NCI-H1694 (cell line): ENCODE measurements at regions not wholly inside any gene's neighbourhood (a gene's known extent, or its start where the extent isn't known, plus 50 kb on each side); places are given as distances from the start of the nearest gene placed in this dataset.
"Not testable (repeated sequence)": the region's sequence is repeated elsewhere in the genome, so short reads cannot be mapped to it uniquely, and the experiment has no call there.

ENCODE experiments used
- DNase-seq: peaks from one replicate; lab custom pipeline; 2025; lab: John Stamatoyannopoulos, UW

DNA sequence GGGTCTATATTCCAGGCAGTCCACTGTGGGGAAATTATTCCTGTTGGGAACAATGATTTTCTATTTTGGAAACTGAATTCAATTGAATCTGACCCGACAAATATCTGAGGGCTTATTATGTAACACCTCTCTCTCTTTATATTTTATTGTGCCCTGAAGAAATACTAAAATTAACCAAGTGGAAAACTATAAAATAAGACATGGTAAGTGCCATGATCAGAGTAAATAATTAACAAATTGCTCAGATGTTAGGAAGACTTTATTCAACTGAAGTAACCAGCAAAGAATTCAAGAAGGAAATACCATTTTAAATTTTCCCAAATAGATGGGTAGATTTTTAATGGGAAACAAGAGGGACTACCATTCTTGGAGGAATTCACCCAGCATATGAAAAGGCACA, 632.9 kb downstream of the MAFB start:
- DNase-seq: no peak

DNA sequence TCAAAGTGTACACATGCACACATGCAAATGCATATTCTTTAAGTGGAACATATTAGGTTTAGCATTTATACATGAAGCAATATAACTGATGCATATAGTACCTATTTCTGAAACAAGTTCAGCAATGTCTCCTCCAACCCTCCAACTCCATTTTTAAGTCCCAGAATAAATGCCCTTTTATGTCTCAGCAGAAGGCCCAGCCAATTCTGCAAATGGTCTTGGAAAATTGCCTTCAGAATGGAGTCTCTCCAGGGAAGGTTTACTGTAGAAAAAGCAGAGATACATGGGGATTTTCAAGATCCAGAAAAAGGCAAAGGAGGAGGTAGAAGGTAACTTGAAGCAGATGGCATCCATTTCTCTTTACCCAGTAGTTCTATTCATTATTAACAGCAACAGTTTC, 633.3 kb downstream of the MAFB start:
- no peak for DNase-seq

DNA sequence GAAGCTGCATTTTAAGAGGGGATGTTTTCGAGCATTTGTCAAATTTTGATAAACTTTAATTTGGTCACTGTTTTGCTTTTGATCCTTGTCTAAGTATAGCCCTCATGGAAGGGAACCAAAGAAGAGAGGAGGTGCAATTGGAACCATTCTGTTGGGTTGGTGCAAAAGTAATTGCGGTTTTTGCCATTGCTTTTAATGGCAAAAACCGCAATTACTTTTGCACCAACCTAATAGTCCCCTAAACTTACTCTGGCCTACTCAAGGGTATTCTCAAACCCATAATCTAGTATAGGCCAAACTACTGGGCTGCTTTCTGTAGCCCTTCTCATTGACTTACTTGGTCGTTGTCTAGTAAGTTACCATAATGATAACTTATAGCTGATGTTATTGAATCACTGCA, 634.7 kb downstream of the MAFB start:
- no peak for DNase-seq

DNA sequence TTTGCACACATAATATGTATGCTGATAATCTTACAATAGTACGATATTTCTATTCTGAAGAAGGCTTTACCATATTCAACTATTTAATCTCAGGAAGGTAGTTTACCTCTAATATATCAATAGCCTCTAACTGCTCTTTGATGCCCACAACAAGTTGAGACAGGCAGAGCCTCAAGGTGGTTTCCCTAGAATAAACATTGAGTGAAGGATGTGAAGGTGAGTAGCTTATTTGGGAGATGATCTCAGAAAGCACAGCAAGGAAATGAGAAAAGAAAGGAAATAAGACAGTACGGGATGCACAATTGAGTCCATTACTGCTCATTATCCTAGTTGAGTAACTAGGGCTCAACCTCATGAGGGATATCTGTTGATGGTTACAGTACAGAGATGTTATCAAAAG, 638.4 kb downstream of the MAFB start:
- DNase-seq: no peak

DNA sequence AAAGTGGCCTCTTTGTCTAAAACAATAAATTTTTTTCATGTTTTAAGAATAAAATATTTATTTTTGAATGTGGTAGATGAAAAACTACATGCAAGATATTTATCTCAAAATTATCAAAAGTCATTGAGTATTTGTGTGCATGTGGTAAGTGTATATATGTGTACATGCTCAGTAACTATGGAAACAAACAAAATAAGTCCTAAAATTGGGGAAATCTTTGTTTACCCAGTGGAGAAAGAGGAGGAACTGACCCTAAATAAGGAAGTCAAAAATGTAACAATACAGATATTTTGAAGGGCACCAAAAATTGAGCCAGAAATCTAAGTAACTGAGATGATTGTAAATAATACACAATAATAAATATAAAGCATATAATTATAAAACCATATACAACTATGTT, 639.2 kb downstream of the MAFB start:
- no peak for DNase-seq

DNA sequence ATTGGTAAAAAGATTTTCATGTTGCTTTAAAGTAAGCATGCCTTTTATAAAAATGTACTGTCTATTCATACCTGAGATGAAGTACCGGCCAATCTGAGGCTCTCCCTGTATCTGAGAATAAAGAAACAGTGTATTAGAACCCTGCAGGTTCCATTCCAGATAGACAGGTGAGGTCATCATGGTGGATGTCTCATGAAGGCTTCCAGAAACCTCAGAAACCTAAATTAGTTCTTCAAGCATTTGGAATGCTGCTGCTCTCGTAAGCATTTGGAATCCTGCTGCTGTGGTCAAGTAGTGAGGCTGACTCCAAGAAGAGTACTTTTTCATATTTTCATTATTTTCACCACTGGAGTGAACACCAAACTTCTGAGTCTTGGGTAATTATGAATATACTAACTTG, 642.3 kb downstream of the MAFB start:
- no peak for DNase-seq

DNA sequence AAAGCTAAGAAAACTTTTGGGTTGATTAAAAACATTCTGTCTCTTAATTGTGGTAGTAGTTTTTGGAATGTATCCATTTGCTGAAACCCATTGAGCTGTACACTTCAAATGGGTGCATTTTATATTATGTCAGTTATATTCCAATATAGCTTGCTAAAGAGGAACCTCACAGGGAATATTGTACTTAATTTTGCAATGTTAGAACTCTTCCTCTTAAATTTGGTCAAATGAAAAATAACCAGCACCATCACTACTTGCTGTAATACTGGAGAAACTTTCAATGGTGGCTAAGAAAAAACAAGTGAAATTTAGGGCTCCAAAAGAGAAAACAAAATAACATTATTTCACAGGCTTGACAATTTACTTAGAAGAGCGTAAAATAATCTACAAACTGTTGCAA, 651.5 kb downstream of the MAFB start:
- no peak for DNase-seq

DNA sequence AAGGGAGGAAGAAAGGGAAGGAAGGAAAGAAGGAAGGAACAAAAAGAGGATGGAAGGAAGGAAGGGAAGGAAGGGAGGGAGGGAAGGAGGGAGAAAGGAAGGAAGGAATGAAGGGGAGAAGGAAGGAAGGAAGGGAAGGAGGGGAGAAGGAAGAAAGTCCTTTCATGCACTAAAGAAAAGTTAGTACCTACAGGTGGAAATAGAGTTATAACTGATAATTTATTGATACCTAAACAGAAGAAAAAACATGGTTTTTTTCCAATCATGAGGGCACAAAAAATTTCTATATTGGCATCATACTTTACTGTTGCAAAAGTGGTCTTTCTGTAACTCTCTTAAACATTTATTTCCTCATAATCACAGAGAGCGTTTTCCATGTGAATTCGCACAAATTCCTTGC, 659.4 kb downstream of the MAFB start:
- DNase-seq: no peak

DNA sequence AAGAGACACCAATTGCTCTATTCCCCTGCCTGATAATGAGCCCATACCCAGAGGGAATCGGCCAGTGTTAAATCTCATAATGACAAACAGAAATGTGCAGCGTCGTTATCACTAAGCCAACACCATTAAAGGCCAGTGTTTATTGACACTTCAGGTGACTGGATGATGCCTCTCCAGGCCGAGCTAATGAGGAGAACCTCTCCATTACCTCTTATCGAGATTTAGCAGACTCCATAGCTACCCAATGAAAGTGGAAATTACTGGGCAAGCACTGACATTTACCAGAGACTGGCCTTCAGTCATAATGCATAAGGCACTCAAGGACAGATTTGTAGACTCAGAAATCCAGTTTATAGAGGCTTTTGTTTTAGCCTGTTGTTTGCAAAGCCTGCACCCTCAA, 669.5 kb downstream of the MAFB start:
- DNase-seq: no peak

DNA sequence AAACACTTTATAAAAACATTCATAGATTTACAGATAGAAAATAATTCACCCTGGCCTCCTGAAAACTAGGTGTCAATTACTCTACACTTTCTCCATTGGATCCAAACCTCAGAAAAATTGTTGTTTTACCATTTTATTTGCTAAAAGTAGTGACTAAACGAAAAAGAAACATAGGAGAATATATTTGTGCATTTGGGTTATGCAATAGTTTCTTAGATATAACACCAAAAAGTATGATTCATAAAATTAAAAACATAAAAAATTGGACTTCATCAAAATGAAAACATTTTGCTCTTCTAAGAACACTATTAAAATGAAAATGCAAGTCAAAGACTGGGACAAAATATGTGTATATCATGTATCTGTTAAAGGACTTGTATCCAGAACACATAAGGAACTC, 671.3 kb downstream of the MAFB start:
- no peak for DNase-seq

DNA sequence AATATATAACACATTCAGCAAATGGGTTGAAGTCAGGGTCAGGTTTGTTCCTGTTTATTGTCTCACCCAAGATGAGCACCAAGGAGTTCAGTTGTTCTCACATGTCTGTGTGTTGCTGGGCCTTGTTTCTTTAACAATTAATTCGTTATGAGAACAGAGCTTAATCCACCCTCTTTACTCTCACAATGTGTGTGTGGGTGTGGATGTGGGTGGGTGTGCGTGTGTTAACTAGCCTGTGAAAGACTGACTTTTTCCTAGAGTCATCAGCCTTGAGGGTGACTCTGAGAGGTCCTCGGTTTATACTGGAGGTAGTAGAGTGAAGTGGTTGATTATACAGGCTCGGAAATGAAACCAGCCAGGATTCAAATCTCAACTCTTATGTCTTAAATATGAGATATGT, 672.1 kb downstream of the MAFB start:
- DNase-seq: no peak

DNA sequence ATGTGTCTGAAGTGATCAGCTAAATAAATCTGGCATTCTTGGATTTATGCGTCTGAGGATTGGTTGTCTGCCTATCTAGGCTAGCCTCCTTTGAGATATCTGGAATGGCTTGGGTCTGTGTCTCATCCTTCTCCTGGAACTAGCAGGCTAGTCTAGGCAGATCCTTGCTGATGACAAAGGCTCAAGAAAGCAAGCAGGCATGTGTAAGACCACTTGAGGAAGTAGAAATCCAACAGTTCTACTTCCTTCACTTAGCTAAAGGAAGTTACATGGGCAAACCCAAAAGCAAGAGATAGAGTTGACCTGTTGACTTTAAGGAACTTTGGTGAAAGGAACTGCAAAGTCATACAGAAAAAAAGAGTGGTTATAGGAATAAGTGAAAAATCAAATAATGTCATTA, 672.6 kb downstream of the MAFB start:
- no peak for DNase-seq

DNA sequence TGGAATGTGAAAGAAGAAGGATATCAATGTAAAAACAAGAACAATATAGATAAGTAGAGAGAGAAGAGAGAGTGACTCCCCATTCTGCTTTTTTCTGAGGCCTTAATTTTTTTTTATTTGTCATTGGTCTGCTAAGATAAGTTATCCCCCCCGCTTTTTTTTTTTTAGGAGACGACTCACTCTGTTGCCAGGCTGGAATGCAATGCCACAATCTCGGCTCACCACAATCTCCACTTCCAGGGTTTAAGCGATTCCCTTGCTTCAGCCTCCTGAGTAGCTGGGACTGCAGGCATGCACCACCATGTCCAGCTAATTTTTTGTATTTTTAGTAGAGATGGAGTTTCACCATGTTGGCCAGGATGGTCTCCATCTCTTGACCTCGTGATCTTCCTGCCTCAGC, 677.0 kb downstream of the MAFB start:
- not testable (repeated sequence) for DNase-seq

DNA sequence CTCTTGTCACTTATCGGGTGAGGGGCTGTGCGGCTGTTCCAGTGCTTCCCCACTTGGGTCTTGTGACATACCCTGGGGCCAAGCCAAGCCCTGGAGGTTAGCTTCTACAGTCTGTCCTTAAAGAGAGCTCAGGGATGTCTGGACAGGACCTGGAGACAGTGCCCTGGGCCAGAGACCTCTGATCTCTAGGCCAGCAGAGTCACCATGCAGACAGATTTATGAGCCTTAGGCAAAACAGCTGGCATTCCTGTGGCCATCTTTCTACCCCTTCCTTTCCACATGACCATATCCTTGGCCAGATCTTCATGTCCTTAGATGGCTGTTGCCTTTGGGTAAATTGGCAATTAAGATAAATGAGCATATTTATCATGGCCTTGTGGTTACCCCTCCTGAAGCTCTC, 678.6 kb downstream of the MAFB start:
- no peak for DNase-seq

DNA sequence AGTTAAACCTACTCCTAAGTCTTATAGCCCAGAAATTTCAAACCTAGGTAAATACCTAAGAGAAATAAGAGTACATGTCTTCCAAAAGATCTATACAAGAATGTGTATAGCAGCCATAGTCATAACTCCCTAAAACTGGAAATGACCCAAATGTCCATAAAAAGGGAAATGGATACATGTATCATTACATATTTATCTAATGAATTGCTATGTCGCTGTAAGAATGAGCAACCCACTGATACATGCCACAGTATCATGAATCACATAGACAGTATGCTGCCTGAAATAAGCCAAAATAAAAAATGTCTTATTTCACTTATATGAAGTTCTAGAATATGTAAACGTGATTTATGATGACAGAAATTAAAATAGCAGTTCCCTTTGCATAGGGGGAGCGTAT, 679.5 kb downstream of the MAFB start:
- DNase-seq: no peak

DNA sequence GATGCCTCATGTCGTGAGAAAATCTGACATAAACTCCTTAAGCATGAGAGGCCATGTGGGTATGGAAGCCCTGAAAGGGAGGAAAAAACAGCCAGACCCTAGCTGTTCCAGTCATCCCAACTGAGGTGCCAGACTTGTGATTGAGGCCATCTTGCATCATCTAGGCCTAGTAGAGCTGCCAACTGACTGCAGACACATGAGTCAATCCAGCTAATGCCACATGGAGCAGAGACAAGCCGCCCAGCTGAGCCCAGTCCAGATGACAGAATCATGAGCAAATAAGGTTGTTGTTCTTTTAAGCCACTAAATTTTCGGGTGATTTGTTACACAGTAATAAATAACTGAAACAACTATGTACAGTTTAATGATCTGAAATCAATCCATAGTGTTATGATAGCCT, 680.9 kb downstream of the MAFB start:
- no peak for DNase-seq

DNA sequence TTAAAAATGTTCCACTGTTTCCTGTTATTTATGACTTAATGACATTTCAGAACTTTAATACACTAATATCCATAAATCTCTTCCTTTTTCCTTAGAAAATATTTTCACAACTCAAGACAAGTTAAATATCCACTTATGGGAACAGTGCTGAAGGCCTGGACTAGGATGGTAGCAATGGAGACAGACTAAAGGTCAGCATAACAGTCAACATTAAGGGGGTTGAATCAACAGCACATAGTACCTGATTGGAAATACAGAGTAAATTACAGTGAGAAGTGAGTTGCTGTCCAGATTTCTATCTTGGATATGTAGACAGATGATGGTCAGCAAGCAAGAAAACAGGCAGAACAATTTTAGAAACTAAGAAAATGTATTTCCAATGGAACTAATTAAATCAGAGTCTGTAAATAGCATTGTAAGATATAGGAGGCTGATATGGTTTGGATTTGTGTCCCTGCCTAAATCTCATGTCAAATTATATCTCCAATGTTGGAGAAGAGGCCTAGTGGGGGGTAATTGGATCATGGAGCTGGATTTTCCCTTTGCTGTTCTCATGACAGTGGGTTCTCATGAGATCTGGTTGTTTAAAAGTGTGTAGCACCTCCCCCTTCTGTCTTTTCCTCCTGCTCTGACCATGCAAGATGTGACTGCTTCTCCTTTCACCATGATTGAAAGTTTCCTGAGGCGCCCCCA, 682.7 kb downstream of the MAFB start:
- no peak for DNase-seq

DNA sequence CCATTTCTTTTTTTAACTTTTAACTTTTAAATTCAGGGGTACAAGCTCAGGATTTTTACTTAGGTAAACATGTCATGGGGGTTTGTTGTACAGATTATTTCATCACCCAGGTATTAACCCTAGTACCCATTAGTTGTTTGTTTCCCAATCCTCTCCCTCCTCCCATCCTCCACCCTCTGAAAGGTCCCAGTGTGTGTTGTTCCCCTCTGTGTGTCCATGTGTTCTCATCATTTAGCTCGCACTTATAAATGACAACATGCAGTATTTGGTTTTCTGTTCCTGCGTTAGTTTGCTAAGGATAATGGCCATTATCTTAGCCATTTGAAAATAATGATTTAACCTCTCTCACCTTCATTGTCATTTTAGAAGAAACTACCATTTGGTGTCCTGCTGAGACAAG, 684.9 kb downstream of the MAFB start:
- not testable (repeated sequence) for DNase-seq

DNA sequence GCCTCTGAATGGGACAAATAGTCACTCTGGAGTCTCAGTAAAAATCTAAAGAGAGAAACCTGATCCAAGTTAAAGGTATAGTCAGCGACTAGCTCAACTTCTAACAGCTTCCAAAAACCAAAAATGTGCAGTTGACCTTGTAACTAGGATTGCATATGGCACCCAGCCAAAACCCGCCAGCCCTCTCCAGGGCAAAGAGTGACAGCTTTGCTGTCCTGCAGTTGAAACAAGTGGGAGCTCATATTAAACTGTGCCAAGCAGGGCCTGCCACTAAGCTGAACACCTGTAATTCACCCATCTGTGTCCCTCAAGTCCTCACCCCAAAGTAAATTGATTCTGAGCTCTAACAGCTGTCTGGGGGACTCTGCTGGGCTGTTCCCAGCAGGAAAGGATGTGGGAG, 695.3 kb downstream of the MAFB start:
- peak; percentile 33 for DNase-seq

DNA sequence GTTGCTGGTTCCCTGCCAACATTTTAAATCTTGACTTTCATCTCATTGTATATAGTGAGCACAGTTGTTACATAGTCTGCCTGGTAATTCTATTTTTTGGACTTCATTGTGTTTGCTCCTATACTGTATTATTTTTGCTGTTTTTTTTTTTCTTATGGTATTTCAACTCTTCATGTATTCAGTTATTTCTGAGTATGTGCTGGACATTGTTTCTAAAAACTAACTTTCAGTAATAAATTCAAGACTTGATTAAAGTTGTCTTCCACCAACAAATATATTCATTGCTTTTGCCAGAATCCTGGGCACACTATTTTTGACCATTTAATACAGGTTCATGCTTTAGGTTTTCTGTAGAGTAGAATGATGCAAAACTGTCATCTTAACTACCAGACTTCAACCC, 698.3 kb downstream of the MAFB start:
- no peak for DNase-seq

DNA sequence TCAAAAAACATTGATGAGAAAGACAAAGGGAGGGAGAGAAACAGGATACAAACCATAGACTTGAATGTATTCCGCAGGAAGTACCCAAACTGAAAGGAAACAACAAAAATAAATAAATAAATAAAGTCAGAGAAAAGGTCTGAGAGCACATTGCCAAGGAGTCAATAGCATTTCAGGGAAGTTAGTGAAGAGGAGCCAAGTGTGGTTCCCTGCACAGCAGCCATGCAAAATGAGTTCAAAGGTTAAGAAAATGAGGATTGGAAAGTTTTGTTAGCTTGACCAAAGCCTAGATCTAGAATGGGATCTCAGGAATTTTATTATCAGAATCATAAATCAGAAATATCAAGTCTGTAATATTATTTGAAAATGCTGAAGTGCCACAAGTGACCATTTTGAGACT, 700.0 kb downstream of the MAFB start:
- no peak for DNase-seq

DNA sequence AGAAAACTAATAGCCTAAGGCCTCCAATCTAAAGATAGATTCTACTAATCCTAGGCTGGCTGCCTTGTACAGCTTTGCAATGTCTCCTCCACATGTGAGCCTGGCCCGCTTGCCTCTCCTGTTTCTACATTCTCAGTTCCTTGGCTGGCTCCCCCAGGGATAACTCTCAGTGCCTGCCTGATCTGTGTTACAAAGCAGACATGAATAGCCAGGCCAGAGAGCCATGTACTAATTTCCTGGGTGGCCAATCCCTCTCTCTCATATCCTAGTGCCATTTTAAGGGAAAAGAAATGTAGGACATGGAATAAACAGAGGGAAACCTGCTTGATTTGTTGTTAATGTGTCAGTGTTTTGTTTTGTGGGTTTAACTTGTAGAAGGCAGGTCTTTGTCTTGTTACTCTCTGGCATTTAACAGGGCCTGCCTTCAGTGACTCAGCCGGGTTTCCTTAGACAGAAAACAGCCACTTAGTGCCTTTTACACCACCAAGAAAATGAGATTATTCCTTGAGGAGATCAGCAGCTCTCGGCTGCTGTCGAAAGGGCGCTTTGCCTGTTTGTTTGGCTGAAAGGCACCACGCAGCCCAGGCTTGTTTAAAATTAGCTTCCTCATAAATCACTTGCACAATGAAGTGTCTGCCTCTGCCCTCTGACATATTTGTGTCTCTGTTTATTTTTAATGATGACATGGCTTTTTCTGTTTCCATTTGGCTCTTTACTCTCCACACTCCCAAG, 702.7 kb downstream of the MAFB start:
- no peak for DNase-seq

DNA sequence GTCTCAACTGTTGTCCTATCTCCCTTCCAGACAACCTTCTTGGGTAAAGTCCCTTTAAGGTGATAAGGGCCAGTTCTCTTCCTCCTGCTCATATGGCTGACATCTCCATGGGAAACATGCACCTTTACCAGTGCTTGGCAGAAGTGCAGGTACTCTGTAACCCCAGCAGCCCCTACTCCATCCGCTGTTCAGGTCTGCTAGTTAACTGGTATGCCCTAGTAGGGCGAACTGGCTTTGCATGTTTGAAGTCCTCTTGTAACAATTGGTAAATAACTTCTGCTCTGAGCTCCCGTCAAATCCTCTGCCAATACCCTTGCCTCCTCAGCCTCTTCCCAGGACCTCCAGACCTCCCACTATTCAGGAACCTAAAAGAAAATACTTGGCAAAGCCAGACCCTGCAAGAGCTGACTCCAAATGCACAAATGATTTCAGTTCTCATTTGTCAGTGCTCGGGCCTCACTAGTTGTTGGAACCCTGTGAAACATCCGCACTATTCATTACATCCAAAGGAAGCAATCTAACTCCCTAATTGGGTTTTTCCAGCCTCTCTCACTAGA, 703.7 kb downstream of the MAFB start:
- no peak for DNase-seq

DNA sequence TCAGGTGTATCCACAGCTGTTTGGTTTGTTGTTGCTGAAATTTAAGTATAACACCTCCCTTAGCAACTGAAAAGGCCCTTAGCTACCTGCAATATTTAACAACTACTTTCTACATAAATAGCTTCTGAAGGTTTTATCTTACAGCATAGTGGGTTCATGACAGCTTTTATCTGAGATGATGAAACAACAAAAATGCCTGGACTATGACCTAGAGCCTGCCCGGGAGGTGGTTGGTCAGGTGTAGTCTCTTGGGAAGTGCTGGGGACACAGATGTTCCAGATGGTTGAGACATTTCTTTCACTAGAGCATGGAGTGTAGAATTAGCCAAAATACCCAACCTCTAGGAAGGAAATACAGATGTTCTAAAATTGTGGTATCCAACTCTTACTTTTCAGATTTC, 705.4 kb downstream of the MAFB start:
- no peak for DNase-seq
